ENCODE measurements at regions not wholly inside any gene's neighbourhood (a gene's known extent, or its start where the extent isn't known, plus 50 kb on each side); places are given as distances from the start of the nearest gene placed in this dataset.
A peak's percentile ranks its signal among the peaks of the same experiment; 100 is the strongest.

GRCh38 chr4:119785963-119786362 is 157.4 kb upstream of the PDE5A start:
- Histone ChIP-seq H4K91ac (ENCODE audit: insufficient read depth, low read depth, low read length) (no peak overlapping the region), H2BK20ac (ENCODE audit: low read depth, low read length) (no peak overlapping the region), H4K20me1 (ENCODE audit: insufficient read depth, low read length) (no peaks in the 10 kb centered on the region), H2BK15ac (ENCODE audit: low read depth, low read length) (no peak overlapping the region), H3K27ac (ENCODE audit: insufficient read depth, low read length) (no peak overlapping the region), H3K9me3 (ENCODE audit: control insufficient read depth, insufficient read depth, low read length) (peaks cover 11% of the 10 kb centered on the region), H3K79me1 (ENCODE audit: low read depth in 1 of 2, low read length in 2 of 2) (no peaks in the 10 kb centered on the region), H3K4me3 (ENCODE audit: insufficient read depth, low read depth, low read length) (no peak overlapping the region), H2AK5ac (ENCODE audit: low read depth, low read length) (no peak overlapping the region), H3K56ac (ENCODE audit: extremely low read depth, insufficient read depth, low read length) (no peak overlapping the region), H3K4ac (ENCODE audit: low read depth, low read length) (no peak overlapping the region), H2BK120ac (ENCODE audit: low read depth, low read length) (no peak overlapping the region), H3K23ac (ENCODE audit: low read depth, low read length) (no peak overlapping the region), H4K5ac (ENCODE audit: low read depth, low read length) (no peak overlapping the region), H2BK5ac (ENCODE audit: low read depth, low read length, poor library complexity, severe bottlenecking) (no peak overlapping the region), H3K4me1 (ENCODE audit: control insufficient read depth, insufficient read depth, low read length) (no peaks in the 10 kb centered on the region; the same call in 1 of the 2 replicates), H3K9me1 (ENCODE audit: insufficient read depth, low read length) (no peaks in the 10 kb centered on the region), H3K18ac (ENCODE audit: low read depth, low read length) (no peak overlapping the region), H3K9ac (ENCODE audit: low read depth, low read length) (no peak overlapping the region), H2AFZ (replicated peaks; ENCODE audit: low read length, poor library complexity) (no peak overlapping the region), H3K14ac (replicated peaks; ENCODE audit: low read depth, low read length) (no peak overlapping the region), H4K8ac (ENCODE audit: low read depth in 2 of 2, low read length in 2 of 2) (no peak overlapping the region), H3K27me3 (ENCODE audit: control insufficient read depth, insufficient read depth, low read length) (no peaks in the 10 kb centered on the region), H2AK9ac (replicated peaks; ENCODE audit: low read depth, low read length, poor library complexity) (no peak overlapping the region), H3K4me2 (ENCODE audit: low read depth, low read length) (no peak overlapping the region), H3K36me3 (ENCODE audit: control insufficient read depth, insufficient read depth, low read length) (no peaks in the 10 kb centered on the region)
- ATAC-seq (ENCODE audit: low read depth): no peak
- no TSS peak for BruUV-seq (replicated peaks)
- peak; percentile 23 for DNase-seq
- intact Hi-C loops (cut with micrococcal nuclease): loop anchor here (1.0 to 5.0 kb wide), 2 partner anchors 36 to 157 kb away; no protein-coding TSS in a partner anchor
- ChIA-PET POLR2A (ENCODE audit: unreplicated experiment) (no interaction called here), CTCF (interaction anchor here (0.6 kb wide), 1 partner anchor 80 kb away, joined by 3 read pairs; no protein-coding TSS in a partner anchor)
- TF ChIP-seq NFE2L2 (IDR thresholded peaks at IDR 0.05; ENCODE audit: low read depth, low read length) (no peak), MXI1 (IDR thresholded peaks at IDR 0.05; ENCODE audit: borderline replicate concordance, low read depth, low read length) (no peak), SMC3 (IDR thresholded peaks at IDR 0.05; ENCODE audit: low read depth, low read length) (peak; percentile 62), CHD1 (IDR thresholded peaks at IDR 0.05; ENCODE audit: low read depth, low read length) (no peak), FOS (IDR thresholded peaks at IDR 0.05; ENCODE audit: low read depth, low read length) (no peak), RAD21 (IDR thresholded peaks at IDR 0.05; ENCODE audit: low read length) (peak; percentile 58), RCOR1 (IDR thresholded peaks at IDR 0.05; ENCODE audit: insufficient replicate concordance, low read length) (no peak), CTCF (conservative IDR thresholded peaks at IDR 0.05; ENCODE audit: low read depth, low read length) (peak; percentile 42), CEBPB (IDR thresholded peaks at IDR 0.05; ENCODE audit: low read depth, low read length) (no peak)
- TF ChIP-seq, protein P1, sequence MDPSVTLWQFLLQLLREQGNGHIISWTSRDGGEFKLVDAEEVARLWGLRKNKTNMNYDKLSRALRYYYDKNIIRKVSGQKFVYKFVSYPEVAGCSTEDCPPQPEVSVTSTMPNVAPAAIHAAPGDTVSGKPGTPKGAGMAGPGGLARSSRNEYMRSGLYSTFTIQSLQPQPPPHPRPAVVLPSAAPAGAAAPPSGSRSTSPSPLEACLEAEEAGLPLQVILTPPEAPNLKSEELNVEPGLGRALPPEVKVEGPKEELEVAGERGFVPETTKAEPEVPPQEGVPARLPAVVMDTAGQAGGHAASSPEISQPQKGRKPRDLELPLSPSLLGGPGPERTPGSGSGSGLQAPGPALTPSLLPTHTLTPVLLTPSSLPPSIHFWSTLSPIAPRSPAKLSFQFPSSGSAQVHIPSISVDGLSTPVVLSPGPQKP (IDR thresholded peaks at IDR 0.05; ENCODE audit: borderline replicate concordance, low read depth, low read length): no peak
- TF ChIP-seq, protein P2, sequence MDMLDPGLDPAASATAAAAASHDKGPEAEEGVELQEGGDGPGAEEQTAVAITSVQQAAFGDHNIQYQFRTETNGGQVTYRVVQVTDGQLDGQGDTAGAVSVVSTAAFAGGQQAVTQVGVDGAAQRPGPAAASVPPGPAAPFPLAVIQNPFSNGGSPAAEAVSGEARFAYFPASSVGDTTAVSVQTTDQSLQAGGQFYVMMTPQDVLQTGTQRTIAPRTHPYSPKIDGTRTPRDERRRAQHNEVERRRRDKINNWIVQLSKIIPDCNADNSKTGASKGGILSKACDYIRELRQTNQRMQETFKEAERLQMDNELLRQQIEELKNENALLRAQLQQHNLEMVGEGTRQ (IDR thresholded peaks at IDR 0.05; ENCODE audit: low read depth, low read length): no peak
- dilution Hi-C loops (cut with HindIII; ENCODE audit: low sequenced_read_pairs, unreplicated experiment): no loop called here
- in situ Hi-C loops (cut with MboI; ENCODE audit: low sequenced_read_pairs): no loop called here
